IMR-90 (cell line): ENCODE measurements at regions not wholly inside any gene's neighbourhood (a gene's known extent, or its start where the extent isn't known, plus 50 kb on each side); places are given as distances from the start of the nearest gene placed in this dataset.

Experiments
- ATAC-seq: fragments of 200-7000 bp; cut with Tn5 transposase; 2 replicates; pipeline ENCODE4 v1.9.1; 2020; ENCODE audit warnings: low read depth, mild to moderate bottlenecking, moderate library complexity
- BruUV-seq: library from RNA; stranded (reverse); fragments of 400-500 nt; replicated peaks from 2 replicates; lab custom pipeline; 2021; lab: Mats Ljungman, UMichigan
- CTCF ChIA-PET: fragments of 300-600 bp; formaldehyde crosslinking; extraction: SDS; loops from one replicate; lab custom pipeline; 2021; ENCODE audit warnings: antibody characterized with exemption; lab: Yijun Ruan, JAX
- POLR2A ChIA-PET: fragments of 300-600 bp; sonication (Branson Sonifier 250); formaldehyde crosslinking; loops from one replicate; lab custom pipeline; 2022; ENCODE audit warnings: antibody characterized with exemption; ENCODE audit not compliant: unreplicated experiment; lab: Charles Lee
- DNase-seq: peaks from one replicate; pipeline ENCODE4 v3.0.0; 2013
- H2AFZ ChIP-seq: replicated peaks from 2 replicates; pipeline ENCODE3; 2013; ENCODE audit warnings: low read length, mild to moderate bottlenecking; ENCODE audit not compliant: poor library complexity
- H2AK5ac ChIP-seq: 2 replicates; pipeline ENCODE4 v1.6.1; 2013; ENCODE audit warnings: low read depth, low read length, inconsistent platforms
- H2AK9ac ChIP-seq: replicated peaks from 2 replicates; pipeline ENCODE3; 2013; ENCODE audit warnings: mild to moderate bottlenecking, low read depth, low read length, moderate library complexity; ENCODE audit not compliant: poor library complexity
- H2BK120ac ChIP-seq: 2 replicates; pipeline ENCODE4 v1.6.1; 2013; ENCODE audit warnings: low read depth, low read length, inconsistent platforms
- H2BK15ac ChIP-seq: 3 replicates; pipeline ENCODE4 v1.6.1; 2013; ENCODE audit warnings: low read depth, low read length, inconsistent platforms
- H2BK20ac ChIP-seq: 2 replicates; pipeline ENCODE4 v1.6.1; 2013; ENCODE audit warnings: low read depth, mild to moderate bottlenecking, inconsistent platforms, low read length, moderate library complexity
- H2BK5ac ChIP-seq: 2 replicates; pipeline ENCODE4 v1.6.1; 2013; ENCODE audit warnings: mild to moderate bottlenecking, low read depth, low read length, inconsistent platforms; ENCODE audit not compliant: poor library complexity, severe bottlenecking
- H3K14ac ChIP-seq: replicated peaks from 2 replicates; pipeline ENCODE4 v1.6.1; 2013; ENCODE audit warnings: low read depth, low read length, inconsistent platforms
- H3K18ac ChIP-seq: 2 replicates; pipeline ENCODE4 v1.6.1; 2013; ENCODE audit warnings: low read depth, low read length, control low read depth
- H3K23ac ChIP-seq: 2 replicates; pipeline ENCODE4 v1.6.1; 2013; ENCODE audit warnings: low read depth, low read length, inconsistent platforms
- H3K27ac ChIP-seq: 2 replicates; pipeline ENCODE4 v1.5.1; 2013; ENCODE audit warnings: mild to moderate bottlenecking, control low read depth, low read length; ENCODE audit not compliant: insufficient read depth
- H3K27me3 ChIP-seq: 2 replicates; pipeline ENCODE4 v1.6.1; 2013; ENCODE audit warnings: low read length; ENCODE audit not compliant: control insufficient read depth, insufficient read depth
- H3K36me3 ChIP-seq: 2 replicates; pipeline ENCODE4 v1.6.1; 2013; ENCODE audit warnings: low read length, mixed read lengths; ENCODE audit not compliant: control insufficient read depth, insufficient read depth
- H3K4ac ChIP-seq: 2 replicates; pipeline ENCODE4 v1.6.1; 2013; ENCODE audit warnings: low read depth, low read length, inconsistent platforms
- H3K4me1 ChIP-seq: 2 replicates; pipeline ENCODE4 v1.6.1; 2013; ENCODE audit warnings: low read length, mixed read lengths; ENCODE audit not compliant: control insufficient read depth, insufficient read depth
- H3K4me2 ChIP-seq: 2 replicates; pipeline ENCODE4 v1.6.1; 2013; ENCODE audit warnings: low read depth, mild to moderate bottlenecking, control low read depth, low read length, moderate library complexity
- H3K4me3 ChIP-seq: 2 replicates; pipeline ENCODE4 v1.5.1; 2013; ENCODE audit warnings: low read depth, mild to moderate bottlenecking, control low read depth, low read length, moderate library complexity; ENCODE audit not compliant: insufficient read depth
- H3K56ac ChIP-seq: 2 replicates; pipeline ENCODE4 v1.6.1; 2013; ENCODE audit warnings: low read length, inconsistent platforms; ENCODE audit not compliant: insufficient read depth; ENCODE audit errors: extremely low read depth
- H3K79me1 ChIP-seq, 2 experiments: 2 replicates each; pipeline ENCODE4 v1.6.1; 2013; ENCODE audit warnings: low read length in 2 of 2, inconsistent platforms in 1 of 2, low read depth in 1 of 2
- H3K9ac ChIP-seq: 2 replicates; pipeline ENCODE4 v1.6.1; 2013; ENCODE audit warnings: low read depth, low read length, control low read depth
- H3K9me1 ChIP-seq: 2 replicates; pipeline ENCODE4 v1.6.1; 2013; ENCODE audit warnings: low read length, inconsistent platforms; ENCODE audit not compliant: insufficient read depth
- H3K9me3 ChIP-seq: 2 replicates; pipeline ENCODE4 v1.6.1; 2013; ENCODE audit warnings: low read length; ENCODE audit not compliant: control insufficient read depth, insufficient read depth
- H4K20me1 ChIP-seq: 2 replicates; pipeline ENCODE4 v1.6.1; 2013; ENCODE audit warnings: low read length, inconsistent platforms; ENCODE audit not compliant: insufficient read depth
- H4K5ac ChIP-seq: 2 replicates; pipeline ENCODE4 v1.6.1; 2013; ENCODE audit warnings: mild to moderate bottlenecking, low read depth, low read length, control low read depth
- H4K8ac ChIP-seq, 2 experiments: 2 replicates each; pipeline ENCODE4 v1.6.1; 2013; ENCODE audit warnings: low read depth in 2 of 2, low read length in 2 of 2, control low read depth in 1 of 2, inconsistent platforms in 1 of 2
- H4K91ac ChIP-seq: 2 replicates; pipeline ENCODE4 v1.6.1; 2013; ENCODE audit warnings: low read depth, low read length, inconsistent platforms; ENCODE audit not compliant: insufficient read depth
- CEBPB ChIP-seq: IDR thresholded peaks from 2 replicates; pipeline ENCODE4 v1.6.1; 2012; ENCODE audit warnings: low read depth, low read length, improper control_type of control experiment
- CHD1 ChIP-seq: IDR thresholded peaks from 2 replicates; pipeline ENCODE4 v1.6.1; 2012; ENCODE audit warnings: low read depth, low read length, improper control_type of control experiment
- MAFK ChIP-seq: IDR thresholded peaks from 2 replicates; pipeline ENCODE4 v1.6.1; 2012; ENCODE audit warnings: low read depth, low read length, improper control_type of control experiment
- MAZ ChIP-seq: IDR thresholded peaks from 2 replicates; pipeline ENCODE4 v1.6.1; 2012; ENCODE audit warnings: low read depth, mild to moderate bottlenecking, low read length, improper control_type of control experiment, moderate library complexity, borderline replicate concordance
- MXI1 ChIP-seq: IDR thresholded peaks from 2 replicates; pipeline ENCODE4 v1.6.1; 2012; ENCODE audit warnings: low read depth, mild to moderate bottlenecking, low read length, moderate library complexity, borderline replicate concordance
- NFE2L2 ChIP-seq: fragments of 150-350 bp; IDR thresholded peaks from 2 replicates; pipeline ENCODE4 v1.6.1; 2016; ENCODE audit warnings: low read depth, mild to moderate bottlenecking, low read length
- POLR2A ChIP-seq: IDR thresholded peaks from 2 replicates; pipeline ENCODE4 v1.6.1; 2012; ENCODE audit warnings: mild to moderate bottlenecking, low read depth, low read length
- RAD21 ChIP-seq: IDR thresholded peaks from 2 replicates; pipeline ENCODE4 v1.6.1; 2012; ENCODE audit warnings: low read length, improper control_type of control experiment
- RFX5 ChIP-seq: IDR thresholded peaks from 2 replicates; pipeline ENCODE4 v1.8.0; 2012; ENCODE audit warnings: low read depth, mild to moderate bottlenecking, low read length, moderate library complexity
- USF2 ChIP-seq: fragments of 150-350 bp; IDR thresholded peaks from 2 replicates; pipeline ENCODE4 v1.6.1; 2017; ENCODE audit warnings: mild to moderate bottlenecking, antibody characterized with exemption, low read length, low read depth
- WGBS, 2 experiments: methylation state at CpG; one replicate each; pipeline versions ENCODE4 v1.1.5 to v1.1.7; 2013; ENCODE audit warnings: missing lambda C conversion rate in 2 of 2; ENCODE audit not compliant: insufficient read length in 1 of 2; ENCODE audit errors: extremely low coverage in 2 of 2; 5-methylcytosine and 5-hydroxymethylcytosine counted together
- dilution Hi-C: fragments of 300-500 bp; cut with HindIII; formaldehyde crosslinking; loops from one replicate; pipeline ENCODE4 v1.14.3; 2018; ENCODE audit warnings: low sequenced_read_pairs; ENCODE audit not compliant: unreplicated experiment
- in situ Hi-C: fragments of 300-500 bp; cut with MboI; formaldehyde crosslinking; loops from 3 replicates; pipeline ENCODE4 v1.14.3; 2019; ENCODE audit warnings: low sequenced_read_pairs, inconsistent platforms, mixed read lengths
- intact Hi-C: fragments of 100-400 bp; cut with micrococcal nuclease; formaldehyde crosslinking; loops from 2 replicates; pipeline ENCODE4 v1.10.0; 2022

GRCh38 chr5:179410291-179411160 is 65.3 kb upstream of the ADAMTS2 start:
- no peaks in the 10 kb centered on the region; the same call in 1 of the 2 replicates for H3K4me1 ChIP-seq
- no TSS peak for BruUV-seq
- DNase-seq (no peak), ATAC-seq (no peak)
- no peak overlapping the region for H3K56ac ChIP-seq
- H3K4me2 ChIP-seq: no peak overlapping the region
- no peaks in the 10 kb centered on the region for H3K9me3 ChIP-seq
- H3K9ac ChIP-seq: no peak overlapping the region
- H2BK20ac ChIP-seq: no peak overlapping the region
- no peak overlapping the region for H3K14ac ChIP-seq
- H3K4ac ChIP-seq: no peak overlapping the region
- H2BK15ac ChIP-seq: no peak overlapping the region
- TF ChIP-seq RAD21 (no peak), POLR2A (no peak), CHD1 (no peak), USF2 (no peak), CEBPB (no peak), MXI1 (no peak), NFE2L2 (no peak), RFX5 (no peak), MAFK (no peak), MAZ (no peak)
- H3K9me1 ChIP-seq: no peaks in the 10 kb centered on the region
- H2AK5ac ChIP-seq: no peak overlapping the region
- H4K8ac ChIP-seq: no peak overlapping the region
- no peaks in the 10 kb centered on the region for H3K36me3 ChIP-seq
- POLR2A ChIA-PET: no interaction called here
- no peak overlapping the region for H4K5ac ChIP-seq
- no peak overlapping the region for H3K23ac ChIP-seq
- H2AK9ac ChIP-seq: no peak overlapping the region
- no peaks in the 10 kb centered on the region; the same call in 1 of the 2 replicates for H3K27me3 ChIP-seq
- H2BK5ac ChIP-seq: no peak overlapping the region
- CTCF ChIA-PET: no interaction called here
- no peaks in the 10 kb centered on the region for H4K20me1 ChIP-seq
- H3K79me1 ChIP-seq: no peaks in the 10 kb centered on the region
- intact Hi-C loops (no loop called here), in situ Hi-C loops (no loop called here), dilution Hi-C loops (no loop called here)
- H3K4me3 ChIP-seq: no peak overlapping the region
- H3K27ac ChIP-seq: no peak overlapping the region
- WGBS, 2 experiments: 63% methylated on average over 12 of the region's 27 CpGs; no CpG with 5 or more reads in 1 of the 2 experiments
- H4K91ac ChIP-seq: no peak overlapping the region
- H3K18ac ChIP-seq: no peak overlapping the region
- no peak overlapping the region for H2AFZ ChIP-seq
- no peak overlapping the region for H2BK120ac ChIP-seq
